ENCODE measurements at regions not wholly inside any gene's neighbourhood (a gene's known extent, or its start where the extent isn't known, plus 50 kb on each side); places are given as distances from the start of the nearest gene placed in this dataset.

DNA sequence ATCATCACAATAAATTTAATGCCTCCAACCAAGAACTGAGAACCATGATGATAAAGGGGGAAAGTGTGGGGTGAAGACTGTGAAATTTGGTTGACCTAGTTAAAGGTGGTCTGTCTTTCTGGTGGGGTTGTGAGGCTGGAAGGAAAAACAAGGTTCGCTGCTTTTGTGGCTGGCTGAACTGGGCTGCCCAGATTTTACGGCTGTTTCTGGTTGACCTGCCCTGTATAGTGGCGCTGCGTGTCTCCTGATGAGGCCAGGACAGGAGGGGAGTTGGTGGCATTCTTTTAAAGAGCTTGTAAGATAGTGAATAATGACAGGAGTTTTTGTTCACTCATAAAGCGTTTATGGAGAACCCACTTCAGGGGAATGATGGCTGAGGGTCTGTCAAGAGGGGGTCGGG is 101.8 kb downstream of the CYP26A1 start:
- Mint-ChIP-seq H3K9me3 (ENCODE audit: low read depth) (peaks cover 1% of the 10 kb centered on the region), H3K27ac (no peak overlapping the region), H3K4me1 (ENCODE audit: low read depth) (peaks cover 22% of the 10 kb centered on the region), H3K27me3 (no peaks in the 10 kb centered on the region), H3K36me3 (ENCODE audit: insufficient read depth) (peaks cover under 1% of the 10 kb centered on the region), H3K4me3 (ENCODE audit: low read depth) (no peak overlapping the region)
- TF ChIP-seq, protein P1, sequence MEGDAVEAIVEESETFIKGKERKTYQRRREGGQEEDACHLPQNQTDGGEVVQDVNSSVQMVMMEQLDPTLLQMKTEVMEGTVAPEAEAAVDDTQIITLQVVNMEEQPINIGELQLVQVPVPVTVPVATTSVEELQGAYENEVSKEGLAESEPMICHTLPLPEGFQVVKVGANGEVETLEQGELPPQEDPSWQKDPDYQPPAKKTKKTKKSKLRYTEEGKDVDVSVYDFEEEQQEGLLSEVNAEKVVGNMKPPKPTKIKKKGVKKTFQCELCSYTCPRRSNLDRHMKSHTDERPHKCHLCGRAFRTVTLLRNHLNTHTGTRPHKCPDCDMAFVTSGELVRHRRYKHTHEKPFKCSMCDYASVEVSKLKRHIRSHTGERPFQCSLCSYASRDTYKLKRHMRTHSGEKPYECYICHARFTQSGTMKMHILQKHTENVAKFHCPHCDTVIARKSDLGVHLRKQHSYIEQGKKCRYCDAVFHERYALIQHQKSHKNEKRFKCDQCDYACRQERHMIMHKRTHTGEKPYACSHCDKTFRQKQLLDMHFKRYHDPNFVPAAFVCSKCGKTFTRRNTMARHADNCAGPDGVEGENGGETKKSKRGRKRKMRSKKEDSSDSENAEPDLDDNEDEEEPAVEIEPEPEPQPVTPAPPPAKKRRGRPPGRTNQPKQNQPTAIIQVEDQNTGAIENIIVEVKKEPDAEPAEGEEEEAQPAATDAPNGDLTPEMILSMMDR (IDR thresholded peaks at IDR 0.05; ENCODE audit: unreplicated experiment), result no peak
- DNase-seq (ENCODE audit: low spot score, unreplicated experiment), result no peak

DNA sequence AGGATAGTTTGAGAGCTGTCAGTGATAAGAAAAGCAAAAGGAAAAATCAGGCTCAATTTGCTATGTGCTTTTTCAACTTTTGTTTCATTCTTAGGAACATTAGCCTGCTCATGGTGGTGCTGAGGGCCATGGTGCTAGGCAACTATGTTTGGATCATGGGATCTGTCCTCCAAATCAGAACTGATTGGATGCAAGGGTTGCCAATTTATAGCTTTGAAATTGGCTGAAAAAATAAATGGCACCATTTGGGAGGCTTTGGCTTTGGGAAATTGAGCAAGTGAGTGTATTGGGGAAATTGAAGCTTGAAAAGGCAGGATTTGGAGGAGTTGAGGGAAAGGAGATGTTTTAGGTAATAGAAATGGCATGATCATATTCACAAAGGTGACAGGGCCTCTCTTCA is 103.8 kb downstream of the CYP26A1 start:
- no peaks in the 10 kb centered on the region for H3K36me3 Mint-ChIP-seq (ENCODE audit: insufficient read depth)
- no peak overlapping the region for H3K27ac Mint-ChIP-seq
- H3K4me1 Mint-ChIP-seq (ENCODE audit: low read depth), result peaks cover 22% of the 10 kb centered on the region
- TF ChIP-seq, protein P1 (IDR thresholded peaks at IDR 0.05; ENCODE audit: unreplicated experiment), result no peak
- H3K4me3 Mint-ChIP-seq (ENCODE audit: low read depth), result no peak overlapping the region
- no peaks in the 10 kb centered on the region for H3K27me3 Mint-ChIP-seq
- no peak for DNase-seq (ENCODE audit: low spot score, unreplicated experiment)
- H3K9me3 Mint-ChIP-seq (ENCODE audit: low read depth), result no peaks in the 10 kb centered on the region

DNA sequence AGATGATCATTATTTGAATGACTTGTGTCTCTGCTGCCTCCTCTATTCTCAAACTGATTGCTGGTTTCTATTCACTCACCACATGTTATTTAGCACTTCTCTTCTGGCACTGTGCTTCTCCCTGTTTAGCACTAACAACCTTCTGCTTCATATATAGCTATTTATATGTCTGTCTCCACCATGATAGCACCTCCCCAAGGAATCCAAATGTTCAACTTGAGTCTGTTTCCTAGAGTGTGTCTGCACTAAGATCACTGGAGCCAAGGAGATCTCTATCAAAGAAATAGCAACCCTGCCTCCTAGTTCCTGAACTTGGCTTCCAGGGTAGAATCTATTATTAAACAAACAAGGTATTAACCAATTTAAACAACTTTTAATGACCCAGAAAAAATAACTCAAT is 104.5 kb downstream of the CYP26A1 start:
- Mint-ChIP-seq H3K27ac (no peak overlapping the region), H3K27me3 (no peaks in the 10 kb centered on the region), H3K36me3 (ENCODE audit: insufficient read depth) (no peaks in the 10 kb centered on the region), H3K4me1 (ENCODE audit: low read depth) (peaks cover 22% of the 10 kb centered on the region), H3K4me3 (ENCODE audit: low read depth) (no peak overlapping the region), H3K9me3 (ENCODE audit: low read depth) (no peaks in the 10 kb centered on the region)
- DNase-seq (ENCODE audit: low spot score, unreplicated experiment), result no peak
- TF ChIP-seq, protein P1 (IDR thresholded peaks at IDR 0.05; ENCODE audit: unreplicated experiment), result no peak

DNA sequence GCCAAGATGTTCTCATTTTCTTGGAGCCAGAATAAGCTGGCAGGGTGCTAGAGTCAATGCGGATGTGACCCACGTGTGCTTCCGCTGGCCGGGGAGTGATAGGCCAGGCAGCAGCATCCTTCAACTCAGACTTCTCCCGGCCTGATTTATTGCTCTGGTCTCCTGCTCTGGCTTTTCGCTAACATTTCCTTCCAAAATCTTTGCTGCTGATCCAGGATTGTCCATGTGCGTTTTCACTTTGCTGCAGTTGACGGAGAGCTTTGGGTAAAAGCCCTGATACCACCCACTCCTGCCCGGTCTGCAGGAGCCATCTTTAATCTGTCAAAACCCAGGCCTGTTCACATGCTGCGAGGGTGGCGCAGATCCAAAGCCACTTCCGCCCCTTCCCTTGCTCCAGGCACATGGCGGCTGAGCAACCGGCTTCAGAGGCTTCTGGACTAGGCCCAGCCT is 106.8 kb downstream of the CYP26A1 start:
- Mint-ChIP-seq H3K9me3 (ENCODE audit: low read depth) (peaks cover 4% of the 10 kb centered on the region), H3K4me1 (ENCODE audit: low read depth) (peaks cover 2% of the 10 kb centered on the region), H3K4me3 (ENCODE audit: low read depth) (no peak overlapping the region), H3K27me3 (no peaks in the 10 kb centered on the region), H3K36me3 (ENCODE audit: insufficient read depth) (no peaks in the 10 kb centered on the region), H3K27ac (no peak overlapping the region)
- DNase-seq (ENCODE audit: low spot score, unreplicated experiment), result no peak
- TF ChIP-seq, protein P1 (IDR thresholded peaks at IDR 0.05; ENCODE audit: unreplicated experiment), result no peak

DNA sequence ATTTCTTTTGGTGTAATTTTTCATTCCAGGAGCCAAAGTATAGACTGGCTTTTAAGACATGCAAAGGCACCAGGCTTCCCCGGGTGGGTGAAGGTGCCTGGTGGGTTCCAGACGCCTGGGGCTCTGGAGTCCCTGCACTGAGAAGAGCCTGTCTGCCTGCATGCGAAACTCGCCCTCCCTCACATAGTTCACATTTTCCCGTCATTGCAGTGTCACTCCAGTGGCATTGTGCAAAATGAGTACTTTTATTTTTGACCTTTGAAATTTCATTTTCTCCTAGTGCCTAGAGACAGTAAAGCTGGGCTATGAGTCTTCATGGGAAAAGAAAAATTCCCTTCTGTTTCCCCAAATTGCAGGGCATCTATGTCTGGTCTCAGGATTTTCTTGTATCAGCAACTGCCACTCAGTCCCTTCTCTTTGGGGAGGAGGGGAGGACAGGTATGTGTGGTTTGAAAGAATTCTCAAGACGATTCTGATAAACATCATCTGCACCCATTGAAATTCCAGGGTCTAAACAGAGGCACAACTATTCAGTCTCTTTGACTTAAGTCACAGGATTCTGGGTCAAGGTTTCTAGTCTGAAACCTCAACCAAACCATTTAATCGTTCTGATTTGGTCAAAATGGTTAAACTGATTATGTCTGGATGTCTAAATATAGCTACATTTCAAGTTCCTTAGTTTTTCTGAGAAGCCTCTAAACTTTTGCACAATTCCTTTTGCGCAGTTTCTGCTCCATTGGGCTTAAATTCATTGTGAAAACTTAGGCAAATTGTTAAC is 107.8 kb downstream of the CYP26A1 start:
- Mint-ChIP-seq H3K4me3 (ENCODE audit: low read depth) (no peak overlapping the region), H3K4me1 (ENCODE audit: low read depth) (no peaks in the 10 kb centered on the region), H3K27ac (no peak overlapping the region)

More for the DNA sequence above, 107.8 kb downstream of the CYP26A1 start:
- TF ChIP-seq, protein P1 (IDR thresholded peaks at IDR 0.05; ENCODE audit: unreplicated experiment), result no peak
- no peaks in the 10 kb centered on the region for H3K36me3 Mint-ChIP-seq (ENCODE audit: insufficient read depth)
- no peaks in the 10 kb centered on the region for H3K27me3 Mint-ChIP-seq
- peaks cover 4% of the 10 kb centered on the region for H3K9me3 Mint-ChIP-seq (ENCODE audit: low read depth)
- no peak for DNase-seq (ENCODE audit: low spot score, unreplicated experiment)
